Neural progenitor cell (in vitro differentiated cells): ENCODE measurements at regions not wholly inside any gene's neighbourhood (a gene's known extent, or its start where the extent isn't known, plus 50 kb on each side); places are given as distances from the start of the nearest gene placed in this dataset.

Source experiments
- DNase-seq: peaks from one replicate; pipeline ENCODE4 v3.0.0-alpha.2; 2016; ENCODE audit warnings: low spot score
- H2AFZ ChIP-seq: fragments of 200-600 bp; sonication (generic); replicated peaks from 2 replicates; pipeline ENCODE4 v1.6.1; 2016; ENCODE audit warnings: antibody characterized with exemption
- H3F3A ChIP-seq: fragments of 200-600 bp; sonication (generic); 2 replicates; pipeline ENCODE4 v1.6.1; 2016; ENCODE audit warnings: antibody characterized with exemption, low read depth
- H3K27ac ChIP-seq: fragments of 200-600 bp; sonication (generic); 2 replicates; pipeline ENCODE4 v1.5.1; 2016; ENCODE audit warnings: mild to moderate bottlenecking
- H3K27me3 ChIP-seq: fragments of 200-600 bp; sonication (generic); 2 replicates; pipeline ENCODE4 v1.6.1; 2016; ENCODE audit warnings: mild to moderate bottlenecking, moderate library complexity
- H3K36me3 ChIP-seq: fragments of 200-600 bp; sonication (generic); 2 replicates; pipeline ENCODE4 v1.5.1; 2016
- H3K4me1 ChIP-seq: fragments of 200-600 bp; sonication (generic); 2 replicates; pipeline ENCODE4 v1.6.1; 2016; ENCODE audit warnings: mixed run types
- H3K4me2 ChIP-seq: fragments of 200-600 bp; sonication (generic); 2 replicates; pipeline ENCODE4 v1.6.1; 2016
- H3K4me3 ChIP-seq: fragments of 200-600 bp; sonication (generic); 2 replicates; pipeline ENCODE4 v1.5.1; 2016
- H3K79me2 ChIP-seq: fragments of 200-600 bp; sonication (generic); 2 replicates; pipeline ENCODE4 v1.6.1; 2016; ENCODE audit warnings: low read depth
- H3K9ac ChIP-seq: fragments of 200-600 bp; sonication (generic); 2 replicates; pipeline ENCODE4 v1.6.1; 2016
- H3K9me3 ChIP-seq: fragments of 200-600 bp; sonication (generic); 2 replicates; pipeline ENCODE4 v1.5.1; 2016; ENCODE audit warnings: low read depth
- H4K20me1 ChIP-seq: fragments of 200-600 bp; sonication (generic); 2 replicates; pipeline ENCODE4 v1.6.1; 2016; ENCODE audit warnings: low read depth
- H3K27ac Mint-ChIP-seq: 3 replicates; pipeline ENCODE4 v1.8.0; 2021; ENCODE audit warnings: mixed read lengths
- H3K27me3 Mint-ChIP-seq: 2 replicates; pipeline ENCODE4 v1.8.0; 2022; ENCODE audit warnings: low read depth, mild to moderate bottlenecking, inconsistent platforms, moderate library complexity, mixed read lengths; ENCODE audit not compliant: insufficient read depth
- H3K36me3 Mint-ChIP-seq: 3 replicates; pipeline ENCODE4 v1.8.0; 2021; ENCODE audit warnings: mixed read lengths
- H3K4me1 Mint-ChIP-seq: 3 replicates; pipeline ENCODE4 v1.8.0; 2021; ENCODE audit warnings: mixed read lengths
- H3K4me3 Mint-ChIP-seq: 3 replicates; pipeline ENCODE4 v1.8.0; 2021; ENCODE audit warnings: mild to moderate bottlenecking, moderate library complexity, mixed read lengths
- H3K9me3 Mint-ChIP-seq: 3 replicates; pipeline ENCODE4 v1.8.0; 2020; ENCODE audit warnings: mixed read lengths
- CTCF ChIP-seq: fragments of 200-600 bp; sonication (generic); IDR thresholded peaks from 2 replicates; pipeline ENCODE4 v1.5.1; 2017; ENCODE audit warnings: antibody characterized with exemption, mild to moderate bottlenecking
- EZH2 ChIP-seq: fragments of 200-600 bp; sonication (generic); IDR thresholded peaks from 2 replicates; pipeline ENCODE4 v1.6.1; 2017; ENCODE audit warnings: antibody characterized with exemption, mild to moderate bottlenecking, moderate library complexity
- EZH2phosphoT487 ChIP-seq: fragments of 200-600 bp; sonication (generic); IDR thresholded peaks from 2 replicates; pipeline ENCODE4 v1.6.1; 2017; ENCODE audit warnings: antibody characterized with exemption

DNA sequence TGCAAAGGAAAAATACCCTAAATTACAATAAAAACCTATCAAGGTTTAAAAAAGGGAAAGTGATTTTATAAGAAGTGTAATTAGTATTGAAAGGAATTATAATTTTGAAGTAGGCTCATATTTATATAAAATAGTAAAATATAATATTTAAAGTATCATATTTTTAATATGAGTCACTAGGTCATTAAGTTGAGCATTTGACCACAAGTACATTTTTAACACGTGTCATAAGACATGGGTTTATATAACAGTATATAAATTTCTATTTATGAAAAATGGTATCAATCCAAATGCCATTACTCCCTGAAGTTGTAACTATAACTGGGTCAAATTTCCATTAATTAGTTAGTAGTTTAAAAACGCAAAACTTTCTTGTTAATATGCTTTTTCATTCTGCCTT, 365.9 kb downstream of the COL11A1 start:
- H3F3A ChIP-seq = peaks cover 4% of the 10 kb centered on the region
- no peak overlapping the region for H3K27ac Mint-ChIP-seq
- no peaks in the 10 kb centered on the region for H3K36me3 ChIP-seq
- no peaks in the 10 kb centered on the region for H3K9me3 ChIP-seq
- no peaks in the 10 kb centered on the region for H3K9me3 Mint-ChIP-seq
- H3K27me3 Mint-ChIP-seq = peaks cover 4% of the 10 kb centered on the region
- H3K4me3 Mint-ChIP-seq = no peak overlapping the region
- no peak overlapping the region for H2AFZ ChIP-seq
- H3K4me3 ChIP-seq = no peak overlapping the region
- H3K79me2 ChIP-seq = no peaks in the 10 kb centered on the region
- DNase-seq = no peak
- no peak overlapping the region for H3K9ac ChIP-seq
- H3K27ac ChIP-seq = no peak overlapping the region
- H4K20me1 ChIP-seq = no peaks in the 10 kb centered on the region
- TF ChIP-seq CTCF (no peak), EZH2phosphoT487 (no peak), EZH2 (no peak)
- H3K36me3 Mint-ChIP-seq = no peaks in the 10 kb centered on the region
- H3K4me1 Mint-ChIP-seq = peaks cover 4% of the 10 kb centered on the region
- H3K4me2 ChIP-seq = no peak overlapping the region
- peaks cover 7% of the 10 kb centered on the region for H3K4me1 ChIP-seq
- H3K27me3 ChIP-seq = no peaks in the 10 kb centered on the region

DNA sequence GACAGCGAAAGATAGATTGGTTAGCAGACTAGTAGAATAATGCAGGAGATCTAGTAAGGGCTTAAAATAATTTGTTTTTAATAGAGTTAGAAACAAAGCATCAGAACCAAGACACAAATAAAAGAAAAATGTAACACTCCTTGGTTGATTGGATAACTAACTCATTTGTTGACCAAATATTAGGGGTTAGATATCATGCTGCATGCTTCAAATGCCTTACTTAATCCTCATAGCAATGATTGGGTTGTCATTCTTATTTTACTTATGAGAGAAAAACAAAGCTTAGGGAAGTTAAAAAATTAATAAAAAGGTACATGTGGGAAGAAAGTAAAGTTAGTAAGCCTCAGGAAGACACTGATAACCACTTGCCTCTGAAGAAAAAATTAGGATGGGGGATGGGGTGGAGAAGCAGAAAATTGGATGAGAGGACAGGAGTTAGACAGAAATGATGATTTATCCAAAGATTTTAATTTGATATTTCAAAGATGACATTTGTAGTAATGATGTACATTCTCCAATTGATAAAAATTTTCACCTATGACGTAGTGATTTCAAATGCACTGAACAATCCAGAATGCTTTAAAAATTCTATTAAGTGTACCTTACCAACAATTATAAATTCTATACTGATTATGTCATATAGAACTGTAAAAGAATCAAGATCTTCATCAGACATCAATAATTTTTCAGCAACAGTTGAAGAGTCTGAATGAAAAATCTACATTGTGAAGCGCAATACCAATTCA, 374.7 kb downstream of the COL11A1 start:
- H3K79me2 ChIP-seq = no peaks in the 10 kb centered on the region
- Mint-ChIP-seq H3K4me1 (peaks cover 8% of the 10 kb centered on the region), H3K4me3 (no peak overlapping the region), H3K27ac (no peak overlapping the region), H3K9me3 (no peaks in the 10 kb centered on the region), H3K36me3 (no peaks in the 10 kb centered on the region), H3K27me3 (no peaks in the 10 kb centered on the region)
- no peak overlapping the region for H3K27ac ChIP-seq
- H3K27me3 ChIP-seq = no peaks in the 10 kb centered on the region
- no peaks in the 10 kb centered on the region for H3K9me3 ChIP-seq
- no peak overlapping the region for H3K4me3 ChIP-seq
- no peak for DNase-seq
- no peaks in the 10 kb centered on the region for H3K36me3 ChIP-seq
- H2AFZ ChIP-seq = no peak overlapping the region
- TF ChIP-seq EZH2phosphoT487 (no peak), CTCF (no peak), EZH2 (no peak)
- no peaks in the 10 kb centered on the region for H4K20me1 ChIP-seq
- H3K9ac ChIP-seq = no peak overlapping the region
- peaks cover 13% of the 10 kb centered on the region for H3K4me1 ChIP-seq
- peaks cover 5% of the 10 kb centered on the region for H3F3A ChIP-seq
- H3K4me2 ChIP-seq = no peak overlapping the region

DNA sequence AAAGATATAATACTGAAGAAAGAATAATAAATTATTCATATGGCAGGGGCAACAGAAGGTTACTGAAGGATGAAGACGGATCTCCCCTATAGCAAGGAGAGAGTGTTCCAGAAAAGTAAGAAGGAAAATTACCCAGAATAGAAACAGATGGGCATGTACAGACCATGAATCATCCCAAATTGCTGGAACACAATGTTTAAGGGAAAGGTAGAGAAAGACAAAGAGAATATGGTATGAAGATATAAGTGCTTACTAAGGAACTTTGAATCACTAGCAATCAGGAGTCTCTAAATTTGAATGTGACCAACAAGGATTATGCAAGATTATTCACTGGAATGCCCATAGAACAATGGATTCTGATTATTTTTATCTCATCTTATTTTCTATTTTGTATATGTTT, 375.4 kb downstream of the COL11A1 start:
- no peak for DNase-seq
- Mint-ChIP-seq H3K27me3 (no peaks in the 10 kb centered on the region), H3K27ac (no peak overlapping the region), H3K4me3 (no peak overlapping the region), H3K36me3 (no peaks in the 10 kb centered on the region), H3K9me3 (no peaks in the 10 kb centered on the region), H3K4me1 (peaks cover 8% of the 10 kb centered on the region)
- TF ChIP-seq CTCF (no peak), EZH2 (no peak), EZH2phosphoT487 (no peak)
- Histone ChIP-seq H2AFZ (no peak overlapping the region), H3F3A (peaks cover 5% of the 10 kb centered on the region), H3K27me3 (no peaks in the 10 kb centered on the region), H3K4me2 (no peak overlapping the region), H4K20me1 (no peaks in the 10 kb centered on the region), H3K9me3 (no peaks in the 10 kb centered on the region), H3K36me3 (no peaks in the 10 kb centered on the region), H3K79me2 (no peaks in the 10 kb centered on the region), H3K4me3 (no peak overlapping the region), H3K9ac (no peak overlapping the region), H3K4me1 (peaks cover 11% of the 10 kb centered on the region), H3K27ac (no peak overlapping the region)
